HEK293 (cell line): ENCODE measurements at regions not wholly inside any gene's neighbourhood (a gene's known extent, or its start where the extent isn't known, plus 50 kb on each side); places are given as distances from the start of the nearest gene placed in this dataset.

Experiments
- CTCF ChIA-PET: fragments of 350-600 bp; formaldehyde crosslinking; extraction: SDS; loops from one replicate; lab custom pipeline; 2021; ENCODE audit warnings: antibody characterized with exemption; lab: Yijun Ruan, JAX
- POLR2A ChIA-PET: fragments of 300-600 bp; formaldehyde crosslinking; extraction: SDS; loops from one replicate; lab custom pipeline; 2020; ENCODE audit warnings: antibody characterized with exemption, inconsistent platforms; lab: Yijun Ruan, JAX
- H3K27ac ChIP-seq: fragments of 200-500 bp; sonication (Bioruptor generic); 2 replicates; pipeline ENCODE4 v1.5.1; 2014; ENCODE audit warnings: low read depth, low read length, control low read depth, inconsistent platforms; ENCODE audit errors: extremely low read depth
- H3K36me3 ChIP-seq, 2 experiments: fragments of 200-500 bp in 1 of 2; sonication (Bioruptor generic) in 1 of 2; 1 replicate in 1 of 2; 2 replicates in 1 of 2; pipeline ENCODE4 v1.5.1; 2014 to 2017; ENCODE audit warnings: inconsistent platforms in 2 of 2, low read length in 2 of 2; ENCODE audit not compliant: control insufficient read depth in 2 of 2, insufficient read depth in 1 of 2
- H3K4me1 ChIP-seq: fragments of 200-500 bp; sonication (Bioruptor generic); 2 replicates; pipeline ENCODE4 v1.5.1; 2014; ENCODE audit warnings: mild to moderate bottlenecking, low read length, inconsistent platforms; ENCODE audit not compliant: control insufficient read depth, insufficient read depth
- H3K4me3 ChIP-seq: 2 replicates; pipeline ENCODE4 v1.5.1; 2011; ENCODE audit warnings: low read depth, mild to moderate bottlenecking, control low read depth, low read length, moderate library complexity
- H3K9me3 ChIP-seq: fragments of 200-500 bp; sonication (Bioruptor generic); 2 replicates; pipeline ENCODE4 v1.5.1; 2014; ENCODE audit warnings: low read depth, low read length, inconsistent platforms; ENCODE audit not compliant: control insufficient read depth, insufficient read depth
- ATF2 ChIP-seq: fragments of 450-650 bp; formaldehyde crosslinking; IDR thresholded peaks from 2 replicates; pipeline ENCODE4 v1.5.1; 2016; ENCODE audit warnings: missing biosample characterization, missing genetic modification characterization, low read depth
- EGR2 ChIP-seq: fragments of 450-650 bp; formaldehyde crosslinking; IDR thresholded peaks from 2 replicates; pipeline ENCODE4 v1.5.1; 2016; ENCODE audit warnings: low read depth, missing biosample characterization, missing genetic modification characterization
- HOXC10 ChIP-seq: sonication (generic); formaldehyde crosslinking; IDR thresholded peaks from 2 replicates; pipeline ENCODE4 v1.8.1; 2023; ENCODE audit warnings: mild to moderate bottlenecking, missing genetic modification reagents
- PBX3 ChIP-seq: sonication (generic); formaldehyde crosslinking; IDR thresholded peaks from 2 replicates; pipeline ENCODE4 v1.8.1; 2022; ENCODE audit warnings: mild to moderate bottlenecking, moderate library complexity, missing genetic modification reagents
- PRDM2 ChIP-seq: fragments of 450-650 bp; formaldehyde crosslinking; IDR thresholded peaks from 2 replicates; pipeline ENCODE4 v1.5.1; 2016; ENCODE audit warnings: missing biosample characterization, missing genetic modification characterization, borderline replicate concordance
- YY2 ChIP-seq: fragments of 450-650 bp; formaldehyde crosslinking; IDR thresholded peaks from 2 replicates; pipeline ENCODE4 v1.5.1; 2016; ENCODE audit warnings: missing biosample characterization, missing genetic modification characterization
- ZBTB48 ChIP-seq: fragments of 450-650 bp; formaldehyde crosslinking; IDR thresholded peaks from 2 replicates; pipeline ENCODE4 v1.5.1; 2016; ENCODE audit warnings: missing biosample characterization, missing genetic modification characterization
- ZFP41 ChIP-seq: fragments of 450-650 bp; formaldehyde crosslinking; IDR thresholded peaks from 2 replicates; pipeline ENCODE4 v1.5.1; 2016; ENCODE audit warnings: missing biosample characterization, missing genetic modification characterization, borderline replicate concordance
- ZNF148 ChIP-seq: fragments of 450-650 bp; formaldehyde crosslinking; IDR thresholded peaks from 2 replicates; pipeline ENCODE4 v1.5.0; 2017; ENCODE audit warnings: missing biosample characterization, missing genetic modification characterization, borderline replicate concordance
- ZNF174 ChIP-seq: fragments of 450-650 bp; formaldehyde crosslinking; IDR thresholded peaks from 2 replicates; pipeline ENCODE4 v1.5.0; 2017; ENCODE audit warnings: missing biosample characterization, mild to moderate bottlenecking, missing genetic modification characterization
- ZNF175 ChIP-seq: fragments of 450-650 bp; formaldehyde crosslinking; IDR thresholded peaks from 2 replicates; pipeline ENCODE4 v1.5.1; 2016; ENCODE audit warnings: missing biosample characterization, missing genetic modification characterization
- ZNF2 ChIP-seq: fragments of 450-650 bp; formaldehyde crosslinking; IDR thresholded peaks from 2 replicates; pipeline ENCODE4 v1.5.1; 2016; ENCODE audit warnings: missing biosample characterization, missing genetic modification characterization
- ZNF354C ChIP-seq: fragments of 450-650 bp; formaldehyde crosslinking; IDR thresholded peaks from 2 replicates; pipeline ENCODE4 v1.5.1; 2016; ENCODE audit warnings: missing biosample characterization, missing genetic modification characterization, low read depth, borderline replicate concordance
- ZNF391 ChIP-seq: fragments of 450-650 bp; formaldehyde crosslinking; IDR thresholded peaks from 2 replicates; pipeline ENCODE4 v1.5.1; 2016; ENCODE audit warnings: low read depth, missing biosample characterization, missing genetic modification characterization, borderline replicate concordance
- ZNF544 ChIP-seq: fragments of 450-650 bp; formaldehyde crosslinking; IDR thresholded peaks from 2 replicates; pipeline ENCODE4 v1.5.0; 2017; ENCODE audit warnings: missing biosample characterization, missing genetic modification characterization
- ZNF654 ChIP-seq: fragments of 450-650 bp; formaldehyde crosslinking; IDR thresholded peaks from 2 replicates; pipeline ENCODE4 v1.5.1; 2016; ENCODE audit warnings: low read depth, missing biosample characterization, missing genetic modification characterization
- ZNF768 ChIP-seq: fragments of 450-650 bp; formaldehyde crosslinking; IDR thresholded peaks from 2 replicates; pipeline ENCODE4 v1.5.1; 2018; ENCODE audit warnings: missing biosample characterization, mild to moderate bottlenecking, missing genetic modification characterization
- ZNF776 ChIP-seq: fragments of 450-650 bp; formaldehyde crosslinking; IDR thresholded peaks from 2 replicates; pipeline ENCODE4 v1.5.0; 2017; ENCODE audit warnings: missing biosample characterization, missing genetic modification characterization, borderline replicate concordance
- ZNF791 ChIP-seq: fragments of 450-650 bp; formaldehyde crosslinking; IDR thresholded peaks from 2 replicates; pipeline ENCODE4 v1.5.1; 2016; ENCODE audit warnings: missing biosample characterization, missing genetic modification characterization
- ZNF792 ChIP-seq: fragments of 450-650 bp; formaldehyde crosslinking; IDR thresholded peaks from 2 replicates; pipeline ENCODE4 v1.5.1; 2016; ENCODE audit warnings: missing biosample characterization, missing genetic modification characterization

GRCh38 chr7:84941936-84942335 is 244.9 kb downstream of the SEMA3D start:
- no peaks in the 10 kb centered on the region for H3K4me1 ChIP-seq
- ChIA-PET POLR2A (no interaction called here), CTCF (no interaction called here)

GRCh38 chr7:84941291-84941690 is 245.6 kb downstream of the SEMA3D start:
- H3K4me3 ChIP-seq: no peak overlapping the region
- H3K4me1 ChIP-seq: no peaks in the 10 kb centered on the region
- POLR2A ChIA-PET: no interaction called here
- CTCF ChIA-PET: interaction anchor here (0.7 kb wide), 1 partner anchor 35 kb away, joined by 4 read pairs; no protein-coding TSS in a partner anchor
- H3K36me3 ChIP-seq: no peaks in the 10 kb centered on the region
- H3K9me3 ChIP-seq: no peaks in the 10 kb centered on the region
- TF ChIP-seq ZNF175 (tag by site-specific recombination): no peak
- TF ChIP-seq ZFP41 (tag by site-specific recombination): no peak
- no peak for TF ChIP-seq YY2 (tag by site-specific recombination)
- TF ChIP-seq ZNF544 (tag by site-specific recombination): no peak
- no peak for TF ChIP-seq ZNF792 (tag by site-specific recombination)
- TF ChIP-seq ZNF148 (tag by site-specific recombination): no peak
- no peak for TF ChIP-seq ZNF768 (tag by site-specific recombination)
- no peak for TF ChIP-seq ZNF354C (tag by site-specific recombination)
- TF ChIP-seq ZNF776 (tag by site-specific recombination): no peak
- no peak for TF ChIP-seq EGR2 (tag by site-specific recombination)
- no peak for TF ChIP-seq ZBTB48
- no peak for TF ChIP-seq HOXC10 (CRISPR knock-in tag)
- TF ChIP-seq ATF2 (tag by site-specific recombination): no peak
- TF ChIP-seq ZNF791: no peak
- no peak for TF ChIP-seq ZNF174 (tag by site-specific recombination)
- no peak for TF ChIP-seq PBX3 (CRISPR knock-in tag)
- no peak for TF ChIP-seq ZNF2 (tag by site-specific recombination)
- TF ChIP-seq, all 188 proteins: peak for 0
- H3K27ac ChIP-seq: no peak overlapping the region

More at GRCh38 chr7:84941936-84942335, 244.9 kb downstream of the SEMA3D start:
- Histone ChIP-seq H3K4me3 (no peak overlapping the region), H3K36me3 (no peaks in the 10 kb centered on the region), H3K9me3 (no peaks in the 10 kb centered on the region)
- TF ChIP-seq ZNF391 (tag by site-specific recombination) (no peak), ZNF654 (no peak), PRDM2 (no peak)
- TF ChIP-seq, all 188 proteins: peak for 0
- H3K27ac ChIP-seq: no peak overlapping the region
